Caco-2 (cell line): ENCODE measurements at regions not wholly inside any gene's neighbourhood (a gene's known extent, or its start where the extent isn't known, plus 50 kb on each side); places are given as distances from the start of the nearest gene placed in this dataset.

Experiments used
- BruUV-seq: library from RNA; stranded (reverse); fragments of 400-500 nt; replicated peaks from 2 replicates; lab custom pipeline; 2021; lab: Mats Ljungman, UMichigan
- CTCF ChIA-PET: fragments of 300-600 bp; sonication (Branson Sonifier 250); formaldehyde crosslinking; loops from one replicate; lab custom pipeline; 2022; ENCODE audit warnings: antibody characterized with exemption; lab: Charles Lee
- POLR2A ChIA-PET: fragments of 300-600 bp; sonication (Branson Sonifier 250); formaldehyde crosslinking; loops from one replicate; lab custom pipeline; 2022; ENCODE audit warnings: antibody characterized with exemption; lab: Charles Lee
- DNase-seq, 2 experiments: peaks; one replicate each; pipeline versions ENCODE4 v3.0.0 to v3.0.0-alpha.2; 2020 to 2022
- H3K27me3 ChIP-seq: replicated peaks from 2 replicates; pipeline ENCODE4 v1.6.0; 2011; ENCODE audit warnings: low read length; ENCODE audit not compliant: control insufficient read depth, insufficient read depth
- H3K36me3 ChIP-seq: 2 replicates; pipeline ENCODE4 v1.5.1; 2011; ENCODE audit warnings: low read length; ENCODE audit not compliant: control insufficient read depth, insufficient read depth
- H3K4me1 ChIP-seq: fragments of 250-450 bp; sonication (Bioruptor Pico); 2 replicates; pipeline ENCODE4 v1.5.1; 2020; ENCODE audit warnings: mild to moderate bottlenecking
- H3K4me3 ChIP-seq: 2 replicates; pipeline ENCODE4 v1.5.1; 2011; ENCODE audit warnings: low read depth, mild to moderate bottlenecking, control low read depth, low read length
- H3K9me3 ChIP-seq: fragments of 250-450 bp; sonication (Bioruptor Pico); 2 replicates; pipeline ENCODE4 v1.5.1; 2020; ENCODE audit warnings: mild to moderate bottlenecking, moderate library complexity
- H3K27ac Mint-ChIP-seq: one replicate; pipeline ENCODE4 v1.8.0; 2022; ENCODE audit warnings: mixed read lengths; ENCODE audit not compliant: unreplicated experiment
- H3K27me3 Mint-ChIP-seq: one replicate; pipeline ENCODE4 v1.8.0; 2022; ENCODE audit warnings: mixed read lengths; ENCODE audit not compliant: insufficient read depth, unreplicated experiment
- H3K36me3 Mint-ChIP-seq: one replicate; pipeline ENCODE4 v1.8.0; 2022; ENCODE audit warnings: mild to moderate bottlenecking, mixed read lengths; ENCODE audit not compliant: insufficient read depth, unreplicated experiment
- H3K4me1 Mint-ChIP-seq: one replicate; pipeline ENCODE4 v1.8.0; 2022; ENCODE audit warnings: low read depth, mixed read lengths; ENCODE audit not compliant: unreplicated experiment
- H3K4me3 Mint-ChIP-seq: one replicate; pipeline ENCODE4 v1.8.0; 2022; ENCODE audit warnings: mild to moderate bottlenecking, moderate library complexity, mixed read lengths; ENCODE audit not compliant: unreplicated experiment
- H3K9me3 Mint-ChIP-seq: one replicate; pipeline ENCODE4 v1.8.0; 2022; ENCODE audit warnings: mixed read lengths; ENCODE audit not compliant: unreplicated experiment
- intact Hi-C: fragments of 100-400 bp; cut with micrococcal nuclease; formaldehyde crosslinking; loops from one replicate; pipeline ENCODE4 v1.10.0; 2022; ENCODE audit not compliant: unreplicated experiment
- TF ChIP-seq, protein P1 (sequence below), 2 experiments: fragments of 200-600 bp in 1 of 2; IDR thresholded peaks; 1 replicate in 1 of 2; 2 replicates in 1 of 2; pipeline versions ENCODE4 v1.5.1 to v1.8.0; 2011 to 2022; ENCODE audit warnings: antibody characterized with exemption in 1 of 2, control low read depth in 1 of 2, inconsistent platforms in 1 of 2, low read depth in 1 of 2, low read length in 1 of 2, mild to moderate bottlenecking in 1 of 2, moderate library complexity in 1 of 2; ENCODE audit not compliant: insufficient read depth in 1 of 2, severe bottlenecking in 1 of 2, unreplicated experiment in 1 of 2

DNA sequence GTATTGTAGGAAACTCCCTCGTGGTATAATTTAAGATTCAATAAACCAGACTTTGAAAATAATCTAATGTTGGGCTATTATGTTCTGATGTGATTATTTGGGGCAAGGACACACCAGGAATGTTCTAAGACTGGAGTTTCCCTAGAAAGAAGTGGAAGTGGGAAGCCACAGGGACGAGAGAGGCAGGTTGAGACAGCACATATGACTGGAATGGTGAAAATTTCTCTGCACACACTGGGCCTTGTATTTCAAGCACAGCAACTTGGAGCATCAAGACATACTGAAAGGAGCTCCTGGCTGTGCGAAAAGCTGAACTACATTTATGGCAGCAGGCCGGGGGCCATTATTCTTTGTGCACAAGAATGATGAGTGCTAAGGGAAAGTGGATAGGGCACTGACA lies 98.2 kb downstream of the CETN3 start:
- Mint-ChIP-seq H3K36me3 (no peaks in the 10 kb centered on the region), H3K9me3 (no peaks in the 10 kb centered on the region), H3K4me3 (no peak overlapping the region), H3K4me1 (peaks cover 25% of the 10 kb centered on the region), H3K27ac (no peak overlapping the region), H3K27me3 (no peaks in the 10 kb centered on the region)
- intact Hi-C loops = no loop called here
- Histone ChIP-seq H3K4me1 (peaks cover 18% of the 10 kb centered on the region), H3K9me3 (no peaks in the 10 kb centered on the region), H3K27me3 (no peaks in the 10 kb centered on the region), H3K36me3 (no peaks in the 10 kb centered on the region), H3K4me3 (no peak overlapping the region)
- no TSS peak for BruUV-seq
- no peak for DNase-seq
- TF ChIP-seq, protein P1, sequence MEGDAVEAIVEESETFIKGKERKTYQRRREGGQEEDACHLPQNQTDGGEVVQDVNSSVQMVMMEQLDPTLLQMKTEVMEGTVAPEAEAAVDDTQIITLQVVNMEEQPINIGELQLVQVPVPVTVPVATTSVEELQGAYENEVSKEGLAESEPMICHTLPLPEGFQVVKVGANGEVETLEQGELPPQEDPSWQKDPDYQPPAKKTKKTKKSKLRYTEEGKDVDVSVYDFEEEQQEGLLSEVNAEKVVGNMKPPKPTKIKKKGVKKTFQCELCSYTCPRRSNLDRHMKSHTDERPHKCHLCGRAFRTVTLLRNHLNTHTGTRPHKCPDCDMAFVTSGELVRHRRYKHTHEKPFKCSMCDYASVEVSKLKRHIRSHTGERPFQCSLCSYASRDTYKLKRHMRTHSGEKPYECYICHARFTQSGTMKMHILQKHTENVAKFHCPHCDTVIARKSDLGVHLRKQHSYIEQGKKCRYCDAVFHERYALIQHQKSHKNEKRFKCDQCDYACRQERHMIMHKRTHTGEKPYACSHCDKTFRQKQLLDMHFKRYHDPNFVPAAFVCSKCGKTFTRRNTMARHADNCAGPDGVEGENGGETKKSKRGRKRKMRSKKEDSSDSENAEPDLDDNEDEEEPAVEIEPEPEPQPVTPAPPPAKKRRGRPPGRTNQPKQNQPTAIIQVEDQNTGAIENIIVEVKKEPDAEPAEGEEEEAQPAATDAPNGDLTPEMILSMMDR (IDR thresholded peaks at IDR 0.05; ENCODE audit: insufficient read depth in 1 of 2, low read depth in 1 of 2, low read length in 1 of 2, severe bottlenecking in 1 of 2, unreplicated experiment in 1 of 2) = no peak
- CTCF ChIA-PET = no interaction called here
- POLR2A ChIA-PET = no interaction called here

DNA sequence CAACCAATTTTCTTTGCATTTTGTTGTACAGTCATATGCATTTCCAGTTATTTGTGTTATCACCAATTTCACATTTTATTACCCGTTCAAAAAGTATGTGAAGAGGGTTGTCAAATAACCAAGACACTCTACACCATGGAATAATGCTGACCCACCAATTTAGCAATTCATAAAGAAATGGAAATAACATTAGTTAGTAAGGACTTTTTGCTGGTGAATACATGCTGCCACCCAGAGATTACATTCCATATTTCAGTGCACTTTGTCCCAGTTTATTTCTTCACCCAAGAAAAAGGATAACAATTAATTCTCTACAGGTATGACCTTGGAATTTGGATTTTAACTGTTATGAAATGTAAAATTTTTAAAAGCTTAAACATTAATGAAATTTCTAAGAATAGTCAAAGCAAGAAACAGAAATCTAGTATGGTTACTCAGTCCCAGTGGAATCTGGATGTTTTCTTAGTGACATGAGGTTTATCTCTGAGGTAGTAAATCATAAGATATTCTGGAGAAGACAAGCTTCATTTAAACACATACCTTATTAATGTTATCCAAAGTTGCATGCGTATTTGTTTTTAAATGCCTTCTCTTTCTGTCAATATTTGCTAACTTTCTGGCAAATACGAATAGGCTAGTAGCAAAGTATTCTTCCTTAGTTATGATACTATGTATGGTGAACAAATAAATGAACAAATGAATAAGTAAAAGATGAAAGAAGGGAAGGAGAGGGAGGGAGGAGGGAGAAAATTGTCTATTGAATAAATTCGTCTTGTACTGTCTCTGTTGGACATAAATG lies 100.6 kb downstream of the CETN3 start:
- BruUV-seq = no TSS peak

DNA sequence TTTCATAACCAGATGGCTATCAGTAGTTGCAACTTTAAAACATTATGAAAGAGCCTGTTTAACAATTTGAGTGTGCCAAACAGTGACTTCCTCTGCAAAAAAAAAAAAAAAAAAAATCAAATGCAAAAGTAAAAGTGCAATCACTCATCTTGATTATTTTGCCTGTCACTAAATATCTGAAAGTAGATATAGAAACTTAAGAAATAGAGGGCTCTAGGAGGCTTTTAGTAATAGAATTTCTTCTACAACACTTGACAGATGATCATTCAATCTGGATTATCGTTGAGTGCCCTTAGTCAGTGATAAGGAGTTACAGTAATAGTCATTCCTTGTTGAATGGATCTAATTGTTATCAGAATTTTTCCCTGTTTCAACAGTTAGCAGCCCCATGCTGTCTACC lies 101.8 kb downstream of the CETN3 start:
- no peak for DNase-seq
- H3K27me3 Mint-ChIP-seq = no peaks in the 10 kb centered on the region
- Histone ChIP-seq H3K4me3 (no peak overlapping the region), H3K4me1 (peaks cover 18% of the 10 kb centered on the region), H3K9me3 (peaks cover 7% of the 10 kb centered on the region; the same call in 1 of the 2 replicates), H3K27me3 (no peaks in the 10 kb centered on the region), H3K36me3 (no peaks in the 10 kb centered on the region)
- H3K36me3 Mint-ChIP-seq = no peaks in the 10 kb centered on the region
- BruUV-seq = no TSS peak
- peaks cover 25% of the 10 kb centered on the region for H3K4me1 Mint-ChIP-seq
- H3K9me3 Mint-ChIP-seq = no peaks in the 10 kb centered on the region
- no peak overlapping the region for H3K27ac Mint-ChIP-seq
- intact Hi-C loops = loop anchor here (2.0 to 10.0 kb wide), 5 partner anchors 13 to 375 kb away; partner anchors contain the start of gene ADGRV1
- H3K4me3 Mint-ChIP-seq = no peak overlapping the region
- TF ChIP-seq, protein P1 (IDR thresholded peaks at IDR 0.05; ENCODE audit: insufficient read depth in 1 of 2, low read depth in 1 of 2, low read length in 1 of 2, severe bottlenecking in 1 of 2, unreplicated experiment in 1 of 2) = no peak
- POLR2A ChIA-PET = no interaction called here
- CTCF ChIA-PET = no interaction called here

More for the DNA sequence above, 100.6 kb downstream of the CETN3 start:
- TF ChIP-seq, protein P1 (IDR thresholded peaks at IDR 0.05; ENCODE audit: insufficient read depth in 1 of 2, low read depth in 1 of 2, low read length in 1 of 2, severe bottlenecking in 1 of 2, unreplicated experiment in 1 of 2) = no peak
- H3K4me1 Mint-ChIP-seq = peaks cover 25% of the 10 kb centered on the region
- H3K27me3 Mint-ChIP-seq = no peaks in the 10 kb centered on the region
- no peaks in the 10 kb centered on the region for H3K36me3 Mint-ChIP-seq
- Histone ChIP-seq H3K4me3 (no peak overlapping the region), H3K27me3 (no peaks in the 10 kb centered on the region), H3K9me3 (no peaks in the 10 kb centered on the region), H3K4me1 (peaks cover 18% of the 10 kb centered on the region), H3K36me3 (no peaks in the 10 kb centered on the region)
- no peaks in the 10 kb centered on the region for H3K9me3 Mint-ChIP-seq
- DNase-seq = peak in 1 of 2 experiments; percentile 52
- ChIA-PET CTCF (no interaction called here), POLR2A (no interaction called here)
- intact Hi-C loops = loop anchor here (1.0 to 10.0 kb wide), 9 partner anchors 14 to 1582 kb away; partner anchors contain the start of gene ADGRV1
- H3K4me3 Mint-ChIP-seq = no peak overlapping the region
- H3K27ac Mint-ChIP-seq = peak overlapping the region; percentile 59
